ENCODE measurements at regions not wholly inside any gene's neighbourhood (a gene's known extent, or its start where the extent isn't known, plus 50 kb on each side); places are given as distances from the start of the nearest gene placed in this dataset.
"Not testable (repeated sequence)": the region's sequence is repeated elsewhere in the genome, so short reads cannot be mapped to it uniquely, and the experiment has no call there.

DNA sequence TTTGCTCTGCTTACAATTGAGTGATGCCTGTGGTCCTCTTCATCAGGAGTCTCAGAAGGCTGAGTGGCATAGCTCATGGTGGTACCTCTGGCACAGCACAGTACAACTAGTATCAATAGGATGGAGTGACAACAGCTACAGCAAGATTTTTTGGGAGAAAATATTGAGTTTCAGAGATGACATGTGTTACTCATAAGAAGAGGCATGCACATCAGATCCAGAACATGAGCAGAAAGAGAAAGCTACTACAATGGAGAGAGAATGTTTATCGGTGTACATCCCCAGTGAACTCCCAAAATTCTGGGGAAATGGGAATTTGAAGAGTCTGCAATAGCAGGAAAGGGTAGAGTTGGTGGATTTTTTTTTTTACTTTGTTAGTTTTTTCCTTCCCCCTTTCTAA lies 130.5 kb upstream of the MB21D2 start:
- DNase-seq, result no peak

DNA sequence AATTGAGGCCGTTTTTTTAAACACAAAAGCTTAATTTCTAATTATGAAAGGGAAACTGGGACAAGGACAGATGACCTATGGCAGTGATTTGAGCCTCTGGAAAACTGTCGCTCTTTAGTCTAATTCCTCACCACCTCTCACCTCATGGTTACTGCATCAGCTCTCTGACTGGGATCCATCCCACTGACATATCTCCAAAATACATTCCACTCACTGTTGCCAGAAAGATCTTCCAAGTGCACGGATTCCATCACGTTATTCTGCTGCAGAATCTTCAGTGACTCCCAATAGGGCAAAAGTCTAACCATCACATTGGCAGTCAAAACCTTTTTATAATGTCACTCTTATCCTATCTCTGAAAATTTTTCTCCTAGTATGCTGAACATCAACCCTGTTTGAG lies 132.3 kb upstream of the MB21D2 start:
- no peak for DNase-seq

DNA sequence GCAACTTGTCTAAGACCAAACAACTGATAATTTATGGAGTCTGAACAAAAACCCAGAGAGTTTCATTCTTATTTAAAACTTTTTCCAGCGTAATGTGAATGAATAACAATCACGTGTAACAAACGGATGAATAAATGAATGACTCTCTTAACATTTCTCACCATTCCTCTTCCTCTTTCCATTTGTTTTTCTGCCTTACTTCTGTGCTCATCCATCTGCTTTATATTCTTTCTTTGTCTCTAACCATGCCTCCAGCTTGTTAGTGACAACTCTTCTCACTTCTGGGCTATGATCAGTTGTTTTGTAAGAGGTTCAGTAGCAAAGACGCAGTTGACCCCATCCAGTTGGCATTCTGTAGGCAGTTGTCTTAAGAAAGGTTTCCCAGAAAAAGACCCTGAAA lies 133.7 kb upstream of the MB21D2 start:
- DNase-seq, result no peak

- no peak for DNase-seq
Observed at GRCh38 chr3:193052354-193053045, 134.8 kb upstream of the MB21D2 start.

DNA sequence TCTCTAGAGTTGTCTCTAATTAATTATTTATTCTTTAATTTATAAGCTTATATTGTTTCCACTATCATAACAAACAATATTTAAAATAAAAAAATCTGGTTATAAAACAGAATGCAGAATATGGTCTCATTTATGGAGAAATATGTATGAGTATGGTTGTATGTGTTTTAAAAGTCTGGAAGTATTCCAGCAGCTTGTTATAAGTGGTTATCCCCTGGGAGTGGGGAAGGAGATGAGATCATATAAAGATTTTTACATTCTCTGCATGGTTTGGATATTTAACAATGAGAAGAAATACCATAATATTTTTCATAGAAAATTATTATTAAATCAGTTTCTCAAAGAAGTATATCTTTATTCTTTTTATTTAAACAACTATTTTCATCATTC lies 135.4 kb upstream of the MB21D2 start:
- no peak for DNase-seq

- DNase-seq, result no peak
Observed at GRCh38 chr3:193055352-193055751, 137.7 kb upstream of the MB21D2 start.

- DNase-seq, result no peak
Observed at GRCh38 chr3:193057616-193058015, 140.0 kb upstream of the MB21D2 start.

DNA sequence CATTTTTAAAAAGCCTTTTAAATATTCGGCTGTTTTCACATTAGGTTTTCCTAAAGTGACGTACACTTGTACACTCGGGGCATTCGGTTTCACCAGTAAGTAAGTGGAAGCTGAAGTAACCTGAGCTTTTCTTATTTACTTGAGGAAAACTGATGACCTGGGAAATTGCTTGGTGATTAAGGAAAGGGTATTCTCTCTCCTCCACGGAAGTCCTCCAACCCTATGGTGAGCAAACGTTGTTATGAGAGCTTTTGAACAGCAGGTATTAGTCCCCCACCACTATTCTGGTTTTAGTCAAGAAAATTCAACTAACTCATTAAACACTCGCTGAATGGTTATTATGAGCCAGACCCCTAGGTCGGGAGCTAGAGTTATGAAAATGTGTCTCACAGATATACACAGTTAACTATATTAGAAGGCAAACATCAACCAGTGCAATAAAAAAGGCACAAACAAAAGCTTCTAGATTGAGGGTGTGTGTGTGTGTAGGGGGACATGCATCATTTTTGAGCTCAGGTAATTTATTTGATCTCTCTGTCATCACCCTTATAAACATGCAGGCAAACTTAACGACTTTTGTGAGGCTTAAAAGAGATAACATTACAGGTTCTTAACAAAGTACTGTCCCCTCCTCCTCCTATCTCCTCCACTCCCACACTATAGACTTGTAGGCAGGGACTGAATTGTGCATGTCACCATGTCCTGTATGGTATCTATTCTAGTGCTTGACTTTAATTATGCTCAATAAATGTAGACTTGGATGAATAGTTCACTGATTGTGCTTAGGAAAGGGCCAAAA lies 143.3 kb upstream of the MB21D2 start:
- DNase-seq, result no peak

GRCh38 chr3:193068365-193068764 lies 150.7 kb upstream of the MB21D2 start:
- DNase-seq, result no peak

- not testable (repeated sequence) for DNase-seq
Observed at GRCh38 chr3:193069732-193070131, 152.1 kb upstream of the MB21D2 start.

DNA sequence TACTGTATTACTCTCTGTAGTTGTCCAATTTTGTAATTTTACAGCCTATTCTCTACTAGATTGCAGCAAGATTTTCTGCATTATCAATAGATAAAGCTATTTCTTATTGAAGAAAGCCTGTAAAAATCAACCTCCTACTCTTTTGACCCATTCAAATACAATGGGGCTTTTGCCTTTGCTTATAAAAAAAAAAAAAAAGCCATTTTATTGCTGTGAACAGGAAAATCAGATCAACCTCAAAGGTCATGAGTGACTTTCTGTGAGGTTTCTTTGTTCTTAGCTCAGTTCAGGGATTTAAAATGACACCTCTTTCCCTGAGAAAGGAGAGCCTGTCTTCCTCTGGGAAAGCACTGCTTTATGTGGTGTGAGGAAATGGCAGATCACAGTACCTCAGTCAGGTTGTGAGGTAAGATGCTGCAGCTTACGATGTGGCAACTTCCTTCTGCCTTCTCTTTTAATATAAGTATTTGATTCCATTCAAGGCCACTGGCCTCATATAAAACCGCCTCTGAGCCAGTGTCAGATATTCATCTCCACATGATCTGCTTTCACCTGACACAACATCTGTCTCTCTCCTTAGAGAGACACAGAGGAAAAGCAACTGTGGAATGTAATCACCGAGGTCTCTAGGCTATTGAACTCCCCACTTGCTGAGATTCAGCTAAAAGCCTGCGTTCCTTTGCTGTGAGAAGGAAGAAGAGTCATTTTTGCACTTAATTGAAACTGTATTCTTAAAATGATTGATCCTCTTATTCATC lies 161.5 kb upstream of the MB21D2 start:
- no peak for DNase-seq

- DNase-seq, result no peak
Observed at GRCh38 chr3:193080821-193081365, 160.1 kb upstream of the PLAAT1 start.

GRCh38 chr3:193085655-193086054 lies 155.4 kb upstream of the PLAAT1 start:
- DNase-seq, result no peak

DNA sequence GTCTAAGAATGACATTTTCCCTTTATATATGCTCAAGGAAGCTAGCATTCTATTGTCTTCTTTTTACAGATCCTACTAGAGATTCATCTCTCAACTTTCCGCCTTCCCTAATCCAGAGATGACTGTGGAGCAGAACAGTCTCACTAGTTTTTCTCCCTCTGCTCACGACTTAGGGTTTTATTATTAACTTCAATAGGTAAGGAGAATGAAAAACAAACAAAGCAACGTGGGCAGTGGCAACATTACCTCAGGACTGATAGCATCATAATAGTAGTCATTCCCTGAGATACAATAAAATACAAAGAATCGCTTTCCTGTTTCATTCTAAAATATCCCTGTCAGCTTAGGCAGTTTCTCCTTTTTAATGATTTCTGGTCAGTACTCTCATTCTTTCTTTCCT lies 154.3 kb upstream of the PLAAT1 start:
- no peak for DNase-seq

GRCh38 chr3:193087336-193087735 lies 153.7 kb upstream of the PLAAT1 start:
- DNase-seq, result no peak

GRCh38 chr3:193095366-193095765 lies 145.7 kb upstream of the PLAAT1 start:
- no peak for DNase-seq

GRCh38 chr3:193096076-193096475 lies 144.9 kb upstream of the PLAAT1 start:
- DNase-seq, result no peak

- DNase-seq, result no peak
Observed at GRCh38 chr3:193114431-193115340, 126.3 kb upstream of the PLAAT1 start.

GRCh38 chr3:193116871-193117270 lies 124.2 kb upstream of the PLAAT1 start:
- no peak for DNase-seq

- no peak for DNase-seq
Observed at GRCh38 chr3:193118907-193119306, 122.1 kb upstream of the PLAAT1 start.

DNA sequence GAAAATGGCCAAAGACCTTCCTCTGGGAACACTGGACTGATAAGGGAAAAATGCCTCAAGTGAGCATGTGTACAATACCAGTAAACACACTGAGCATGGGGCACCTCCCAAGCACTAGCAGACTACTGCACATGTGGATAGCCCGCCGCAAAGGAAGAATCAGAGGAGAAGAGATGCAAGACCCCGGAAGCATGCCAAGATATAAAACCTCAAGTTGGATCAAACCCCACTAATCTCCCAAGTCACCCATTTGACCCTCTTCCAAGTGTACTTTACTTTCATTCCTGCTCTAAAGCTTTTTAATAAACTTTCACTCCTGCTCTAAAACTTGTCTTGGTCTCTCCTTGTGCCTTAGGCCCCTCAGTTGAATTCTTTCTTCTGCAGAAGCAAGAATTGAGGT lies 121.1 kb upstream of the PLAAT1 start:
- no peak for DNase-seq

GRCh38 chr3:193124861-193125260 lies 116.2 kb upstream of the PLAAT1 start:
- no peak for DNase-seq

Data from NCI-H2081 treated with DMSO at 0.1 percent for 48 hours (cell line).